CD4-positive, alpha-beta T cell treated with Interleukin-21 for 1 hour (primary cell): ENCODE measurements at regions not wholly inside any gene's neighbourhood (a gene's known extent, or its start where the extent isn't known, plus 50 kb on each side); places are given as distances from the start of the nearest gene placed in this dataset.
"Not testable (repeated sequence)": the region's sequence is repeated elsewhere in the genome, so short reads cannot be mapped to it uniquely, and the experiment has no call there.

ENCODE experiments used
- DNase-seq: peaks from one replicate; pipeline ENCODE4 v3.0.0-alpha.2; 2020

DNA sequence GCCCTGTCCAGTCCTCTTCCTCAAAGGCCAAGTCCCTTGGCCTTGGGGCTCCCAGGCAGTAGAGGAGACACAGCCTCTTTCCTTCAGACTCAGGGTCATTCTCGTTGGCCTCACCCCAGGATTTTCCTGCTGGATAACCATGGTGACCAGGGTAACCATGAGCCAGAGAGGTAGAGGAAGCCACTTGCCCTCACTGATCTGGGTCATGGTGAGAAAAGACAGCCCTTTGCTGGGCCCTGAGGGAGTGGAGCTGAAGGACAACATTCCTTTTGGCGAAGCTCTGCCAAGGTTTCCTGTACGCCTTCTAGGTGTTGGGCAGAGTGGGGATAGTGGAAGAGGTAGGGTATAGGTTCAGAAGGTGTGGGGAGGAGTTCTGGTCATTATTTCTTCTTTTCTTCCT lies 53.1 kb upstream of the WNT4 start:
- DNase-seq = no peak

DNA sequence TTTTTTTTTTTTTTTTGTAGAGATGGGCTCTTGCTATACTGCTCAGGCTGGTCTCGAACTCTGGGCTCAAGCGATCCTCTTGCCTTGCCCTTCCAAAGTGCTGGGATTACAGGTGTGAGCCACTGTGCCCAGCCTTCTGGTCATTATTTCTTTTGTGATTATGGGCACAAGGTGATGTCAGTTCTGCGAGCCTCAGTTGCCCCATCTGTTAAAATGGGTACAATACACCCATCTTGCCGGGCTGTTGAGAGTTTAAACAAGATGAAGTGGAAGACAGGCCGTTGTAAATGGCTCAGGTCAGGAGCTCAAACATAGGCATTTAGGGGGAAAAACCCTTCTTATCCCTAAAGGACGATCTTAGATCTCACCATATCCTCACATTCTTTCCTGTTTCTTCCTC lies 53.7 kb upstream of the WNT4 start:
- DNase-seq = no peak

GRCh38 chr1:22197644-22198043 lies 54.7 kb upstream of the WNT4 start:
- DNase-seq = no peak

DNA sequence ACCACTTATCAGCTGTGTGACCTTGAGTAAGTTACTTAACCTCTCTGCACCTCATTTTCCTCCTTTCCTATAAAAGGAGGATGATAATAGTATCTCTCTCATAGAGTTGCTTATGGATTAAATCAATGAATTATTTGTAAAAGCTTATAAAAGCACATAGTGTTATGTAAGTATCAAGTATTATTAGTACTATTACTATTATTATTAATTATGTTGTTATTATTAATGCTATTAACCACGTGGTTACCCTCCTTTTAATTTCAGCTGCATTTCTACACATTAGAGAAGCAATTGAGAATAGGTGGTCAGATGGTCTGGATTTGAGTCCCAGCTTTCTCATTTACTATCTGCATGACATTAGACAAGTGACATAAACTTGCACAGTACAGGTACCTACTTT lies 58.1 kb upstream of the WNT4 start:
- no peak for DNase-seq

DNA sequence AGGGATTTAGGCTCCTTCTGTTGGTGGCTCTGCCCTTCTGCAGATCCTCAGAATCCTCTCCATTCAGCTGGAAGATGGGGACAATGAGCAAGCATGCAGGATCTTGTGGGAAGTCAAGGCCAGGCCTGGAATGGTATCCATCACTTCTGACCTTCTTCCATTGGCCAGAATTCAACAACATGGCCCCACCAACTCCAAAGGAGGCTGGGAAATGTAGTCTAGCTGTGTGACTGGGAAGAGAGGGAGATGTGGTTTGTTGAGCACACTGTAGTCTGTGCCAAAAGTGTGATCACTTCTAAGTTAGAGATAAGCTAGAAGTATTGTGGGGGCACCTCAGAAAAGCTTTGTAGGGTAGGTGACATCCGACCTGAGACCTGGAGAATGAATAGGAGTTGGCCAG lies 60.4 kb upstream of the WNT4 start:
- no peak for DNase-seq

GRCh38 chr1:22204057-22204840 lies 61.4 kb upstream of the WNT4 start:
- no peak for DNase-seq

DNA sequence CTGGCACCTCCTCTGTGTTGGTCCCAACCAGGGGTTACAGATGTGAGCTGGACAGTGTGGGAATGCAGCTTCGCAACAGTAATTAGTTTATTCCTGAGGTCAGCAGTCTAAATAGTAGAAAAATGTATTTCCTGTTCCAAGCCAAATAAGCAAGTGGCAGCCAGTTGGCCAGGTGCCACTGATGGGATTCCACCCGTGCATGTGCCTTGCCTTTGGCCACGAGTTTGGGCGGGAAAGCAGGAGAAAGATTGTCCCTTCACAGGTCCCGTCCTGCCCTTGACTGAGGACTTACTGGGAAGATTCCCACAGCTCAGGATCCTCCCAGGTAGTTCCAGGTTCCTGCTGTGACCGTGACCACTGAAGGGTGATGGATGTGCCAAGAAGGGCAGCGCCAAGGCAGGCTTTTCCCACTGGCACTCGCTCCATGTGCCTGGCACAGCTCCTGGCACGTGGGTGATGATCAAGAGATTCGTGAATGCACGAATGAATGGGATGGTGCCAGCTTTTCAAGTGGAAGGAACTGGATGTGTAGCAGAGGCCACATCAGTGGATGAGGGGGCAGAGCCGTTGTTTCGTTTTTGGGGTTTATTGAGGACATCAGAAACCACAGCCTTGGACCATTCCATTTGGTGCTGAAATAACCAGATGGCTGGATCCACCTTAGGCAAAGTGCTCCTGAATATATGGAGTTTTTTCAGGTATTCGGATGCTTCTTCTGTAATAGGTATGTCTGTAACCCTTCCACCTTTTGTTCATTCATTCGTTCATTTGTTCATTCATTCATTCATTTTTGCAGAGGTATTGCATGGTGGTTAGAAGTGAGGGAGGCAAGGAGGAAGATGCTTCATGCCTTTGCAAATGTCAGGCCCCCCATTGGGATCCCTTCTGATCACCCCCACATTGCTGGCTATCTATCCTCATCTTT lies 62.4 kb upstream of the WNT4 start:
- no peak for DNase-seq

- no peak for DNase-seq
Observed at GRCh38 chr1:22206551-22207125, 63.7 kb upstream of the WNT4 start.

DNA sequence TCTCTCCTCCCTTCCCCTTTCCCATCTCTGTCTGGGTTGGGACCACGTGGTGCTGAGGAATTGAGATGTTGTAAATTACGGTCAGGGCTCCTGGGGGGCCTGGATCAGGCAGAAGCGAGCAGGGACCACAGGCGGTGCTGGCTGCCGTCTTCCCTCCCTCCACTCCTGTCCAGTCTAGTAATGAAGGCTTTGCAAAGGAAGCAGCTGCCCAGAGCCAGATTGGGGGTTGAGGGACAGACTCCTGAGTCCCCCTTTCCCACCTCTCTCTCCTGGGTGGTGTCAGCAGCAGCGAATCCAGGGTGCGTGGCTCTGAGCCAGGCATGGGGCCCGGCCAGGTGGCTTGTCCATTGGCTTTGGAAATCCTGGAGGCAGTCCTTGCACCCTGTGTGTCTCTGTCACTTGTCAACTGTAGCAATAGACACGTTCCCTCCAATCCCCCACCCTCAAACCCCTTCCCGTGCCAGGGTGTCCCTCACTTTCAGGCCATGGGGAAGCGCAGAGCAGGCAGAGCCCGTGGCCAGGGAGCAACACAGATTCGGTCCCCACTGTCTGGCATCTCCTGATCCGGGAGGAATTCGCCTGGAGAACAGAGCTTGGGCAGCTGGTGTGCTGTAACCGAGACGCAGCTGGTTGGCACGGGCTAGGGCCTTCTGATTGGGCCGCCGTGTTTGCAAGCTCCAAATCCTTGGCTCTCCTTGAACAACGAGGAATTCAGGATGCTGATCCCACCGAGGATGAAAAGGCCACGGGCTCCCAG lies 64.8 kb upstream of the WNT4 start:
- DNase-seq = no peak

GRCh38 chr1:22208268-22208972 lies 65.5 kb upstream of the WNT4 start:
- no peak for DNase-seq

DNA sequence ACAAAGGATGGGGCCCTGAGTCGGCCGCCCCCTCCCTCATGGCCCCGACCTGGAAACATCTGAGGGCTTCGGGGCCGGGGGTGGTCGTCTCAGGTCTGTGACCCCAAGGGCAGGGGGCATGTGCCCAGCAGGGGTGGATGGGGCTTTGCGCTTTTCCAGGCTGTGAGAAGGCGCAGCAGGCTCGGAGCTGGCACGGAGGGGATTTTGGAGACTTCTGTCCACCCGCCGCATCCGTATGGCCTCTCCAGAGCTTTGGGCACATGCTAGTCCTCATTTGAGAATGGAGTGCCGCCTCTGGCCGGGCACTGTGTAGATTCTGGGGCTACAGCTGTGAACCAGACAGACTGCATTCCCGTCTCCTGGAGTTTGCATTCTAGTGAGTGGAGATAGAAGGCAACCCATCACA lies 66.1 kb upstream of the WNT4 start:
- DNase-seq = no peak

DNA sequence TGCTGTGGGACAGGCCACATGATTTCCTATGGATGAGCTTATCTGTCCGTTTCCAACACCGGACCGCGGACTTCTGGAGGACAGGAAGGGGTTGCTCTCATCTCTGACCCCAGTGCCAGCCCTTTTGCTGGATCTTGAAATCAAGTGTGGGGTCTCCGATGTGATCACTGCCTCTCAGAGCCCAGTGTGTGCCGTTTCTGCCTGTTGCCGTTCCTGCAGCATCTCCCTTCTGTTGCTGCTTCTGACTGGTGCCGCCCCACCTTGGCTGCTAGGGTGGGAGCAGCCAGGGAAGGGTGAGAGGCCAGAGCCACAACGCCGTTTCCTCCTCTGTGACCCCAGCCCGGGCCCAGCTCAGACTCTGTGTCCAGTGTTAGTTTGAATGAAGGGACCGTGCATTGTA lies 67.3 kb upstream of the WNT4 start:
- no peak for DNase-seq

DNA sequence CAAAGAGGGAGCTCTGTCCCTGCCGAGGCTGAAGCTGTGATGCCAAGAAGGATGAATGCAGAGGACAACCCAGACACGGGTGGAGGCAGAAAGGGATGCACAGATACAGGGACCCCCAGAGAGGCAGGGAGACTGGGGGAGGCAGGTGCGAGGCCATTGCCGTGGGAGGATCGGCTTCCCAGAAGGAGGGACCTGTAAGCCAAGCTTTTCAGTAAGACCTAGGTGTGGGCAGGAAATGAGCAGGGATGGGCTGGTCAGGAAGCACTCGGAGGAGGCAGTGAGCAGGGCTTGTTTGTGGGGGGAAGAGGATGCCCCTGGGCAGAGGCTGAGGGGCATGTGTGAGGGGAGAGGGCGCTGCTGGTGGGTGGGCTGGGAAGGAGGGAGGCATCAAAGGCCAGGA lies 67.7 kb upstream of the WNT4 start:
- DNase-seq = no peak

DNA sequence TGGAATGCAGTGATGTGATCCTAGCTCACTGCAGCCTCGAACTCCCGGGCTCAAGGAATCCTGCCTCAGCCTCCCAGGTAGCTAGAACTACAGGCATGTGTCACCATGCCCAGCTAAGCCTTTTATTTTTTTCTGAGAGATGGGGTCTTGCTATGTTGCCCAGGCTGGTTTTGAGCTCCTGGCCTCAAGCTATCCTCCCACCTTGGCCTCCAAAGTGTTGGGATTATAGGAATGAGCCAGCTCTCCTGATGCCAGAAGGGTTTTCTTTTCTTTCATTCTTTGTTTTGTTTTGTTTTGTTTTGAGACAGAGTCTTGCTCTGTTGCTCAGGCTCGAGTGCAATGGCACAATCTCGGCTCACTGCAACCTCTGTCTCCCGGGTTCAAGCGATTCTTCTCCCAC lies 68.6 kb upstream of the WNT4 start:
- DNase-seq = not testable (repeated sequence)

GRCh38 chr1:22212400-22213233 lies 69.7 kb upstream of the WNT4 start:
- DNase-seq = no peak

DNA sequence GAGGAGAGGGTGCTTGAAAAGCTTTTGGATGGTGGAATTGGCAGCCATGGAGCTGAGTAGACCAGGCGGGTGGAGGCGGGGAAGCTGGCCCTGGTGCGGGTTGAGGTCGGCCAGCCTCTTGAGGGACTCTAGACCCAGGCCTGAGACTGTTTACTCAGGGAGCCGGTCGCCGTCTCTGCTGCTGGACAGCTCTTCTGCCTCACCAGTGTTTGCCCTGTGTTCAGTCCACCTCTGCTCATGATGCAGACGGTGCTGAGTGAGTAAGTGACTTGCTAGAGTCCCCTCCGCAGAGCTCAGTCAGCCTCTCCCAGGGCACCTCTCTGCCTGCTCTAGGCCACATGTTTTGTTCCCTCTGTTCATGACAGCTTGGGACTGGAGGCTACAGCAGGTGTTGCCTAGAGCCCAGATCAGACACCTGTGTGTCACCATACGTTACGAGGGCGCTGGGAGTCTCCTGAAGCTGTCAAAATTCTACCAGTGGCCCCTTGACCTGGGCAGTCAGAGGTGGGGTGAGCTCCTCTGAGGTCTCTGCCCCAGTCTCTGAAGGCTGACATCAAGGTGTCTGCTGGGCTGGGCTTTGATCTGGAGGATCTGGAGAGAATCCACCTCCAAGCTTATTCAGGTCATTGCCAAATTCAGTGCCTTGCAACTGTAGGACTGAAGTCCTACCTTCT lies 73.5 kb upstream of the WNT4 start:
- no peak for DNase-seq

DNA sequence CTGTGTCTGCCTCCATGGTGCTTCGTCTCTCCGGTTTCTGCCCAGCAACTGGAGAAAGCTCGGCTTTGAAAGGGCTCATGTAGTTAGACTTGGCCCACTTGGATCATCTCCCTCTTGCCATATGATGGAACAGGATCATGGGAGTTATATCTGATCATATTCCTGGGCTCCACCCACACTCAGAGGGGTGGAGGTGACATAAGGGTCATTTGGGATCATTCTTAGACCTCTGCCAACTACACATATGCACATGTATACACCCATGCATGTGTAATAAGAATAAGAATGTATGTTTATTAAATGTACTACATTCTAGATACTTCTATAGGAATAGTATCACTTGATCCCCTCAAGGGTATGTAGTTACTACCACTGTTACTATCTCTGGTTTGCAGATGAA lies 74.1 kb upstream of the WNT4 start:
- DNase-seq = no peak

DNA sequence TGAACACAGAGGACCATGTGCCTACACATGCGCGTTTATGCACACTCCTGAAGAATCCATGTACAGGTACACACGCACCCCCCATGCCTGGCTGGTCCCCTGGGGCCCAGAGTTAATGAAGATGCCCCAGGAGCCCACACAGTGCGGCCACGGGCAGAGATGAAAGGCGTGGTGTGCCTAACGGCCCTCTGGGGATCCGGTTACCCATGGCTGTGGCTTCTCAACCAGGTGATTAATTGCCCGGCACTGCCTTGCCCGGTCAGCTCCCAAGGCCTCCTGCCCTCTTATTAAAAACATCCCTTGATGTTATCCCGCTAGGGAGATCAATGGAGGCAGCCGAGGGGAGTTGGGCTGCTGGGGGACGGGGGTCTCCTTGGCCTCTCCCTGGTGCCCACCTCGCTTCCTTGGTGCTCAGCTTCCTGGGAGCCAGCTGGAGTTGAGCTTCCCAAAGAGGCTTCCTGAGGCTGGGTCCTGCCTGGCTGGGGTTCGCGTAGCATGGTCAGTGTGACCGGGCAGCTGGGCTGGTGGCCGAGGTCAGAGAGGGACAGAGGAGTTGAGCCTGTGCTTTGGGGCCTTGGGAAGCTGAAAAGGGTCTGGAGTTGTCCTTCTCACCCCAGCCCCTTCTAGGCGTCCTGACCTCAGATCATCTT lies 75.0 kb upstream of the WNT4 start:
- DNase-seq = no peak

- DNase-seq = no peak
Observed at GRCh38 chr1:22218618-22219250, 75.8 kb upstream of the WNT4 start.

- no peak for DNase-seq
Observed at GRCh38 chr1:22221233-22221780, 78.4 kb upstream of the WNT4 start.
